ENCODE measurements at regions not wholly inside any gene's neighbourhood (a gene's known extent, or its start where the extent isn't known, plus 50 kb on each side); places are given as distances from the start of the nearest gene placed in this dataset.

GRCh38 chrX:44693255-44693654 lies 150.6 kb upstream of the DUSP21 start:
- WGBS: 86% methylated on average over 3 of the region's 3 CpGs
- Histone ChIP-seq H3K4me3 (no peak overlapping the region), H3K27me3 (no peaks in the 10 kb centered on the region), H3K4me1 (no peaks in the 10 kb centered on the region), H3K27ac (replicated peaks in 1 of 4) (no peak overlapping the region), H3K9me3 (no peaks in the 10 kb centered on the region), H3K36me3 (no peaks in the 10 kb centered on the region)
- intact Hi-C loops (cut with DNase I): no loop called here
- no peak for DNase-seq (ENCODE audit: extremely low spot score)
- no peak for TF ChIP-seq POLR2AphosphoS5 (IDR thresholded peaks at IDR 0.05)
- TF ChIP-seq EP300 (IDR thresholded peaks at IDR 0.05): no peak
- no peak for TF ChIP-seq POLR2A (IDR thresholded peaks at IDR 0.05; ENCODE audit: low read depth)
- no peak for TF ChIP-seq CTCF (IDR thresholded peaks at IDR 0.05)

DNA sequence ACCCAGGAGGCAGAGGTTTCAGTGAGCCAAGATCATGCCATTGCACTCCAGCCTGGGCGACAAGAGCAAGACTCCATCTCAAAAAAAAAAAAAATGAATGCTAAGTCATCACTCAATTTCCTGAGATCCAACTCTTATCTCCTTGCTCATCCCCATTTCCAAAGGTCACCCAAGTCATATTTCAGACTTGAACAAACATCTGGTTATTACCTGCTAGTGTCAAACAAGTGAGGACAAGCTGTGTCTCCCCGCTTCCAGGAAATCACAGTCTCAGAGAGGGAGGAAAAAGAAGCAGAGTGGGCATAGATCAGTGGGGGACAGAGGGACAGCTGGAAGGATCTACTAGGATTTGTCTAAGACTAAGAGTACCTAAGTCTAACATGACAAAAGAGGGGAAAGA lies 147.5 kb upstream of the FUNDC1 start:
- Histone ChIP-seq H3K27ac (replicated peaks in 1 of 4) (no peak overlapping the region), H3K4me3 (no peak overlapping the region), H3K36me3 (no peaks in the 10 kb centered on the region), H3K27me3 (no peaks in the 10 kb centered on the region), H3K4me1 (no peaks in the 10 kb centered on the region), H3K9me3 (no peaks in the 10 kb centered on the region)
- no peak for DNase-seq (ENCODE audit: extremely low spot score)
- no peak for TF ChIP-seq CTCF (IDR thresholded peaks at IDR 0.05)
- TF ChIP-seq POLR2AphosphoS5 (IDR thresholded peaks at IDR 0.05): no peak
- no peak for TF ChIP-seq EP300 (IDR thresholded peaks at IDR 0.05)
- TF ChIP-seq POLR2A (IDR thresholded peaks at IDR 0.05; ENCODE audit: low read depth): no peak
- intact Hi-C loops (cut with DNase I): no loop called here
- 91% methylated on average over 2 of the region's 2 CpGs for WGBS

DNA sequence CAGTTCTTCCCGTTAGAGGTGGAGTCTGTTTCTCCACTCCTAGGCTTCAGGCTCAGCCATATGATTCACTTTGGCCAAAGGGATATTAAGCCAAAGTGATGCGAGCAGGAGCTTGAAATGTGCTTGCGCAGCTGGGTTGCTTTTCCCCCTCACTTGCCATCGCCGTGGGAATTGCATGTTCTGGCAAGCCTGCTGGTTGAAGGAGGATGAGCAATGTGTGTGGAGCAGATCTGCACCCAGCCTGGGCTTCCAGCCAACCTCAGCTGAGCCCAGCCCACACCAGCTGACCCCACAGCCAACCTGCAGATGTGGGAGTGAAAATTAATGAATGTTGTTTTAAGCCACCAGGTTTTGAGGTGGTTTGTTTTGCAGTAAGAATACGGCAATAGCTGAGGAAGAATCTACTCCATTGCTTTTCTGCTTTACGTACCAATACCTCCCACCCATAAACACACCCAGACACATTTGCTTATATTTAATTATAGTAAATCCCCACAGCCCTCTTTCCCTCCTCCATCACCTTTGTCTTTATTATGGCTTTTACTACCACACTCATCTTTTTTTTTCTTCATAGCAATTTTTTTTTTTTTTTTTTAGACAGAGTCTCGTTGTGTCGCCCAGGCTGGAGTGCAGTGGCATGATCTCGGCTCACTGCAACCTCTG lies 132.8 kb upstream of the FUNDC1 start:
- TF ChIP-seq CTCF (IDR thresholded peaks at IDR 0.05): no peak
- TF ChIP-seq POLR2A (IDR thresholded peaks at IDR 0.05; ENCODE audit: low read depth): no peak
- no peak for TF ChIP-seq EP300 (IDR thresholded peaks at IDR 0.05)
- TF ChIP-seq POLR2AphosphoS5 (IDR thresholded peaks at IDR 0.05): no peak
- Histone ChIP-seq H3K27ac (replicated peaks in 1 of 4) (no peak overlapping the region), H3K27me3 (no peaks in the 10 kb centered on the region), H3K9me3 (no peaks in the 10 kb centered on the region), H3K4me3 (no peak overlapping the region), H3K36me3 (no peaks in the 10 kb centered on the region), H3K4me1 (peaks cover 0 to 10% (median 4%) of the 10 kb centered on the region in 4 donors)
- WGBS: 47% methylated on average over 10 of the region's 10 CpGs
- peak; percentile 90 for DNase-seq (ENCODE audit: extremely low spot score)
- intact Hi-C loops (cut with DNase I): no loop called here

GRCh38 chrX:44674906-44675305 lies 132.2 kb upstream of the FUNDC1 start:
- Histone ChIP-seq H3K36me3 (no peaks in the 10 kb centered on the region), H3K9me3 (no peaks in the 10 kb centered on the region), H3K27ac (replicated peaks in 1 of 4) (no peak overlapping the region), H3K4me1 (peaks cover 0 to 10% (median 4%) of the 10 kb centered on the region in 4 donors), H3K27me3 (no peaks in the 10 kb centered on the region), H3K4me3 (no peak overlapping the region)
- intact Hi-C loops (cut with DNase I): no loop called here
- no peak for TF ChIP-seq POLR2AphosphoS5 (IDR thresholded peaks at IDR 0.05)
- WGBS: 68% methylated on average over 2 of the region's 2 CpGs
- DNase-seq (ENCODE audit: extremely low spot score): no peak

DNA sequence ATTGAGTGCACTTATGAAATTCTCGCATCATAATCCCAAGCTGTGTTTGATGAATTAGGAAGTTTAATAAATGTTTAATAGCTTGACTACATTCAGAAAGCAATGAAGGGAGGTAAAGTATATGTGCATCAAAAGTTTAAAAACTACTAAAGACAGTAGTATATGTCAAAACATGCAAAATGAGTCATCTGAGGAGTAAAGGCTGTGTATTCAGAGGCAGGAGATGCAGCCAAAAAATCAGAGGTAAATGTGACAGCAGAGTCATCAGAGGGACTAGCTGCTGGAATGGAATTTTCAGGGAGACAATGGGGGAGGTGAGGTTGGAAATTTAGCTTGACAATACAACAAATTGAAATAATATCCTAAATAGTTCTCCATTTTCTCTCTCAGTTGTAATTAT lies 127.0 kb upstream of the FUNDC1 start:
- Histone ChIP-seq H3K27ac (replicated peaks in 1 of 4) (no peak overlapping the region), H3K36me3 (no peaks in the 10 kb centered on the region), H3K9me3 (no peaks in the 10 kb centered on the region), H3K4me1 (peaks cover 0 to 1% (median 0%) of the 10 kb centered on the region in 4 donors), H3K4me3 (no peak overlapping the region), H3K27me3 (no peaks in the 10 kb centered on the region)
- TF ChIP-seq POLR2AphosphoS5 (IDR thresholded peaks at IDR 0.05): no peak
- no peak for TF ChIP-seq POLR2A (IDR thresholded peaks at IDR 0.05; ENCODE audit: low read depth)
- no peak for TF ChIP-seq CTCF (IDR thresholded peaks at IDR 0.05)
- TF ChIP-seq EP300 (IDR thresholded peaks at IDR 0.05): no peak
- 75% methylated on average over 1 of the region's 1 CpG for WGBS
- DNase-seq (ENCODE audit: extremely low spot score): no peak
- intact Hi-C loops (cut with DNase I): no loop called here
